ENCODE measurements at regions not wholly inside any gene's neighbourhood (a gene's known extent, or its start where the extent isn't known, plus 50 kb on each side); places are given as distances from the start of the nearest gene placed in this dataset.

- TF ChIP-seq CTCF (IDR thresholded peaks at IDR 0.05): no peak
- TF ChIP-seq POLR2AphosphoS5 (IDR thresholded peaks at IDR 0.05): no peak
- no peak for TF ChIP-seq EP300 (IDR thresholded peaks at IDR 0.05)
- no peak for TF ChIP-seq POLR2A (IDR thresholded peaks at IDR 0.05; ENCODE audit: low read depth)
- no peaks in the 10 kb centered on the region for H3K4me1 ChIP-seq
- no peaks in the 10 kb centered on the region for H3K36me3 ChIP-seq
- intact Hi-C loops (cut with DNase I): no loop called here
- DNase-seq (ENCODE audit: extremely low spot score): no peak
- no peak overlapping the region for H3K4me3 ChIP-seq
- 54% methylated on average over 4 of the region's 4 CpGs for WGBS
- no peaks in the 10 kb centered on the region for H3K27me3 ChIP-seq
- H3K9me3 ChIP-seq: no peaks in the 10 kb centered on the region
- no peak overlapping the region for H3K27ac ChIP-seq (replicated peaks in 1 of 4)
These were observed 494.6 kb upstream of the GRM3 start for GRCh38 chr7:86149024-86149665.

- Histone ChIP-seq H3K4me1 (no peaks in the 10 kb centered on the region), H3K36me3 (no peaks in the 10 kb centered on the region), H3K9me3 (no peaks in the 10 kb centered on the region), H3K27me3 (no peaks in the 10 kb centered on the region), H3K27ac (replicated peaks in 1 of 4) (no peak overlapping the region), H3K4me3 (no peak overlapping the region)
- no peak for TF ChIP-seq CTCF (IDR thresholded peaks at IDR 0.05)
- TF ChIP-seq POLR2A (IDR thresholded peaks at IDR 0.05; ENCODE audit: low read depth): no peak
- TF ChIP-seq EP300 (IDR thresholded peaks at IDR 0.05): no peak
- TF ChIP-seq POLR2AphosphoS5 (IDR thresholded peaks at IDR 0.05): no peak
- no peak for DNase-seq (ENCODE audit: extremely low spot score)
- 59% methylated on average over 2 of the region's 2 CpGs for WGBS
- intact Hi-C loops (cut with DNase I): no loop called here
These were observed 495.2 kb upstream of the GRM3 start for GRCh38 chr7:86148501-86148900.

GRCh38 chr7:86137343-86137742, 506.4 kb upstream of the GRM3 start:
- Histone ChIP-seq H3K27ac (replicated peaks in 1 of 4) (no peak overlapping the region), H3K9me3 (no peaks in the 10 kb centered on the region), H3K36me3 (no peaks in the 10 kb centered on the region), H3K4me1 (no peaks in the 10 kb centered on the region), H3K4me3 (no peak overlapping the region), H3K27me3 (no peaks in the 10 kb centered on the region)
- TF ChIP-seq POLR2A (IDR thresholded peaks at IDR 0.05; ENCODE audit: low read depth) (no peak), EP300 (IDR thresholded peaks at IDR 0.05) (no peak), POLR2AphosphoS5 (IDR thresholded peaks at IDR 0.05) (no peak), CTCF (IDR thresholded peaks at IDR 0.05) (no peak)
- intact Hi-C loops (cut with DNase I): no loop called here
- DNase-seq (ENCODE audit: extremely low spot score): no peak

- no peak for DNase-seq (ENCODE audit: extremely low spot score)
- no peaks in the 10 kb centered on the region for H3K9me3 ChIP-seq
- WGBS: 86% methylated on average over 10 of the region's 10 CpGs
- no peaks in the 10 kb centered on the region for H3K4me1 ChIP-seq
- intact Hi-C loops (cut with DNase I): no loop called here
- TF ChIP-seq CTCF (IDR thresholded peaks at IDR 0.05) (no peak), EP300 (IDR thresholded peaks at IDR 0.05) (no peak), POLR2A (IDR thresholded peaks at IDR 0.05; ENCODE audit: low read depth) (no peak), POLR2AphosphoS5 (IDR thresholded peaks at IDR 0.05) (no peak)
- H3K27ac ChIP-seq (replicated peaks in 1 of 4): no peak overlapping the region
- H3K27me3 ChIP-seq: no peaks in the 10 kb centered on the region
- no peak overlapping the region for H3K4me3 ChIP-seq
- no peaks in the 10 kb centered on the region for H3K36me3 ChIP-seq
These were observed 513.4 kb upstream of the GRM3 start for GRCh38 chr7:86130268-86130667.

GRCh38 chr7:86123476-86123875, 520.2 kb upstream of the GRM3 start:
- 79% methylated on average over 4 of the region's 4 CpGs for WGBS
- DNase-seq (ENCODE audit: extremely low spot score): no peak
- TF ChIP-seq POLR2AphosphoS5 (IDR thresholded peaks at IDR 0.05) (no peak), POLR2A (IDR thresholded peaks at IDR 0.05; ENCODE audit: low read depth) (no peak), CTCF (IDR thresholded peaks at IDR 0.05) (no peak), EP300 (IDR thresholded peaks at IDR 0.05) (no peak)
- Histone ChIP-seq H3K4me1 (no peaks in the 10 kb centered on the region), H3K27me3 (no peaks in the 10 kb centered on the region), H3K27ac (replicated peaks in 1 of 4) (no peak overlapping the region), H3K9me3 (no peaks in the 10 kb centered on the region), H3K36me3 (no peaks in the 10 kb centered on the region), H3K4me3 (no peak overlapping the region)
- intact Hi-C loops (cut with DNase I): no loop called here

Data from esophagus muscularis mucosa (tissue), 4 donors.